CD14-positive monocyte (primary cell): ENCODE measurements at regions not wholly inside any gene's neighbourhood (a gene's known extent, or its start where the extent isn't known, plus 50 kb on each side); places are given as distances from the start of the nearest gene placed in this dataset.

Source experiments
- DNase-seq, 3 donors: peaks; one replicate each; pipeline ENCODE4 v3.0.0-alpha.2; 2011 to 2022
- H2AFZ ChIP-seq: 2 replicates; pipeline ENCODE4 v1.6.0; 2012; ENCODE audit warnings: mild to moderate bottlenecking, low read depth, low read length, inconsistent platforms; ENCODE audit not compliant: insufficient read depth, poor library complexity, severe bottlenecking
- H3K27ac ChIP-seq, 2 donors: 1 replicate in 1 of 2; 2 replicates in 1 of 2; pipeline ENCODE4 v1.5.1; 2012 to 2013; ENCODE audit warnings: low read length in 2 of 2, control low read depth in 1 of 2, inconsistent platforms in 1 of 2, low read depth in 1 of 2, mild to moderate bottlenecking in 1 of 2
- H3K27me3 ChIP-seq, 2 donors: one replicate each; pipeline versions ENCODE4 v1.6.0 to v1.6.1; 2011 to 2013; ENCODE audit warnings: low read length in 2 of 2; ENCODE audit not compliant: control insufficient read depth in 2 of 2, insufficient read depth in 2 of 2
- H3K36me3 ChIP-seq, 2 donors: replicated peaks in 1 of 2; 1 replicate in 1 of 2; 2 replicates in 1 of 2; pipeline versions ENCODE4 v1.5.1 to v1.6.1; 2012 to 2013; ENCODE audit warnings: low read length in 2 of 2, control low read depth in 1 of 2, inconsistent platforms in 1 of 2, mild to moderate bottlenecking in 1 of 2; ENCODE audit not compliant: insufficient read depth in 2 of 2, control insufficient read depth in 1 of 2
- H3K4me1 ChIP-seq, 2 donors: 1 replicate in 1 of 2; 2 replicates in 1 of 2; pipeline versions ENCODE4 v1.5.1 to v1.6.1; 2012 to 2013; ENCODE audit warnings: low read length in 2 of 2, control low read depth in 1 of 2, inconsistent platforms in 1 of 2, mild to moderate bottlenecking in 1 of 2, moderate library complexity in 1 of 2; ENCODE audit not compliant: insufficient read depth in 2 of 2, control insufficient read depth in 1 of 2
- H3K4me2 ChIP-seq: replicated peaks from 2 replicates; pipeline ENCODE3; 2012; ENCODE audit warnings: low read length, moderate library complexity, mild to moderate bottlenecking; ENCODE audit not compliant: poor library complexity, severe bottlenecking; ENCODE audit errors: extremely low read depth
- H3K4me3 ChIP-seq, 3 experiments: fragments of 200-600 bp in 1 of 3; sonication (generic) in 1 of 3; replicated peaks in 1 of 3; 1 replicate in 2 of 3; 2 replicates in 1 of 3; pipeline ENCODE4 v1.5.1; 2011 to 2013; ENCODE audit warnings: low read length in 3 of 3, mild to moderate bottlenecking in 3 of 3, control low read depth in 2 of 3, low read depth in 2 of 3, inconsistent platforms in 1 of 3, moderate library complexity in 1 of 3
- H3K79me2 ChIP-seq: 2 replicates; pipeline ENCODE4 v1.6.0; 2012; ENCODE audit warnings: mild to moderate bottlenecking, control low read depth, inconsistent platforms, low read length, moderate library complexity; ENCODE audit not compliant: insufficient read depth
- H3K9ac ChIP-seq: 2 replicates; pipeline ENCODE4 v1.6.0; 2017; ENCODE audit warnings: low read length, mild to moderate bottlenecking; ENCODE audit not compliant: insufficient read depth, poor library complexity, severe bottlenecking
- H3K9me3 ChIP-seq, 2 donors: replicated peaks in 1 of 2; 1 replicate in 1 of 2; 2 replicates in 1 of 2; pipeline versions ENCODE4 v1.5.1 to v1.6.1; 2012 to 2013; ENCODE audit warnings: low read length in 2 of 2, control low read depth in 1 of 2; ENCODE audit not compliant: control insufficient read depth in 1 of 2, insufficient read depth in 1 of 2
- H4K20me1 ChIP-seq: 2 replicates; pipeline ENCODE4 v1.6.0; 2012; ENCODE audit warnings: mild to moderate bottlenecking, low read length, control low read depth, moderate library complexity; ENCODE audit not compliant: insufficient read depth
- H3K27ac Mint-ChIP-seq, 7 donors: one replicate each; pipeline ENCODE4 v1.8.0; 2020; ENCODE audit warnings: mild to moderate bottlenecking in 7 of 7, mixed read lengths in 7 of 7, moderate library complexity in 6 of 7, inconsistent platforms in 2 of 7
- H3K27me3 Mint-ChIP-seq, 3 donors: one replicate each; pipeline ENCODE4 v1.8.0; 2021 to 2022; ENCODE audit warnings: low read depth in 3 of 3, mild to moderate bottlenecking in 3 of 3, mixed read lengths in 3 of 3, moderate library complexity in 3 of 3, inconsistent platforms in 1 of 3
- H3K36me3 Mint-ChIP-seq, 2 donors: one replicate each; pipeline ENCODE4 v1.8.0; 2020; ENCODE audit warnings: mixed read lengths in 2 of 2, inconsistent platforms in 1 of 2, mild to moderate bottlenecking in 1 of 2
- H3K4me1 Mint-ChIP-seq: one replicate; pipeline ENCODE4 v1.8.0; 2020; ENCODE audit warnings: mild to moderate bottlenecking, mixed read lengths
- H3K4me3 Mint-ChIP-seq, 2 donors: one replicate each; pipeline ENCODE4 v1.8.0; 2020; ENCODE audit warnings: mild to moderate bottlenecking in 2 of 2, mixed read lengths in 2 of 2, moderate library complexity in 1 of 2
- H3K9me3 Mint-ChIP-seq, 7 donors: one replicate each; pipeline ENCODE4 v1.8.0; 2020 to 2022; ENCODE audit warnings: mixed read lengths in 7 of 7, mild to moderate bottlenecking in 6 of 7, moderate library complexity in 6 of 7, inconsistent platforms in 2 of 7
- CTCF ChIP-seq: fragments of 200-600 bp; IDR thresholded peaks from one replicate; pipeline ENCODE4 v1.8.0; 2022; ENCODE audit warnings: antibody characterized with exemption, mild to moderate bottlenecking
- WGBS: methylation state at CpG from one replicate; pipeline ENCODE4 v1.1.5; 2013; ENCODE audit warnings: missing lambda C conversion rate; ENCODE audit not compliant: insufficient coverage; 5-methylcytosine and 5-hydroxymethylcytosine counted together
- intact Hi-C, 2 donors: fragments of 100-400 bp; cut with micrococcal nuclease; formaldehyde crosslinking; loops; one replicate each; pipeline versions ENCODE4 v1.15.0 to v1.15.1; 2023

- Mint-ChIP-seq H3K36me3 (no peaks in the 10 kb centered on the region), H3K27me3 (no peaks in the 10 kb centered on the region), H3K4me1 (no peaks in the 10 kb centered on the region), H3K9me3 (peaks cover 0 to 8% (median 1%) of the 10 kb centered on the region in 7 donors), H3K4me3 (no peak overlapping the region), H3K27ac (no peak overlapping the region)
- no peak overlapping the region for H3K9ac ChIP-seq
- intact Hi-C loops = no loop called here
- H3K36me3 ChIP-seq = no peaks in the 10 kb centered on the region
- H3K79me2 ChIP-seq = no peaks in the 10 kb centered on the region
- no CpG with 5 or more reads among the region's 1 CpG for WGBS
- no peak overlapping the region for H3K4me2 ChIP-seq
- H3K27me3 ChIP-seq = no peaks in the 10 kb centered on the region
- no peaks in the 10 kb centered on the region for H4K20me1 ChIP-seq
- H3K9me3 ChIP-seq = peaks cover 5% of the 10 kb centered on the region in 2 donors
- H3K27ac ChIP-seq = no peak overlapping the region
- no peak overlapping the region for H3K4me3 ChIP-seq
- no peak for TF ChIP-seq CTCF
- H2AFZ ChIP-seq = no peak overlapping the region
- DNase-seq = no peak
- H3K4me1 ChIP-seq = no peaks in the 10 kb centered on the region
These were observed 541.4 kb upstream of the B3GALT2 start for GRCh38 chr1:193727850-193728249.

- Histone ChIP-seq H2AFZ (no peak overlapping the region), H3K9ac (no peak overlapping the region), H3K9me3 (peaks cover 5% of the 10 kb centered on the region in 2 donors), H3K4me3 (no peak overlapping the region), H3K36me3 (no peaks in the 10 kb centered on the region), H4K20me1 (no peaks in the 10 kb centered on the region), H3K27me3 (no peaks in the 10 kb centered on the region), H3K4me1 (no peaks in the 10 kb centered on the region), H3K4me2 (no peak overlapping the region), H3K27ac (no peak overlapping the region), H3K79me2 (no peaks in the 10 kb centered on the region)
- no peaks in the 10 kb centered on the region for H3K4me1 Mint-ChIP-seq
- no peak for DNase-seq
- H3K27ac Mint-ChIP-seq = no peak overlapping the region
- H3K9me3 Mint-ChIP-seq = peaks cover 0 to 8% (median under 1%) of the 10 kb centered on the region in 7 donors
- H3K36me3 Mint-ChIP-seq = no peaks in the 10 kb centered on the region
- H3K4me3 Mint-ChIP-seq = no peak overlapping the region
- no peak for TF ChIP-seq CTCF
- intact Hi-C loops = no loop called here
- WGBS = 100% methylated on average over 1 of the region's 3 CpGs
- H3K27me3 Mint-ChIP-seq = no peaks in the 10 kb centered on the region
These were observed 540.3 kb upstream of the B3GALT2 start for GRCh38 chr1:193726722-193727121.
